ENCODE measurements at regions not wholly inside any gene's neighbourhood (a gene's known extent, or its start where the extent isn't known, plus 50 kb on each side); places are given as distances from the start of the nearest gene placed in this dataset.
"Not testable (repeated sequence)": the region's sequence is repeated elsewhere in the genome, so short reads cannot be mapped to it uniquely, and the experiment has no call there.

DNA sequence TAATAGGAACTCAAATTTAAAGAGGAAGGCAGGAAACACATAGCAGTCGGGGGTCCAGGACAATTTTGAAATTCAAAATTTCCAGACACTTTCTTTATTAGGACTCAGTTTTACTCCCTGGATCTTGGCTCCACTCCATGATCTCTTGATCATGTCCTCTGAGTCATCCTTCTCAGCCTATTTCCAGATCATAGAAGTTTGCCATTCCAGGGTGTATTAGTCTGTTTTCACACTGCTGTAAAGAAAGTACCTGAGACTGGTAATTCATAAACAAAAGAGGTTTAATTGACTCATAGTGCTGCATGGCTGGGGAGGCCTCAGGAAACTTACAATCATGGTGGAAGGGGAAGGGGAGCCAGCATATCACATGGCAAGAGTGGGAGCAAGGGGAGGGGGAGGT, 564.7 kb upstream of the ACTRT1 start:
- DNase-seq (ENCODE audit: low read depth in 3 of 3) = no peak

DNA sequence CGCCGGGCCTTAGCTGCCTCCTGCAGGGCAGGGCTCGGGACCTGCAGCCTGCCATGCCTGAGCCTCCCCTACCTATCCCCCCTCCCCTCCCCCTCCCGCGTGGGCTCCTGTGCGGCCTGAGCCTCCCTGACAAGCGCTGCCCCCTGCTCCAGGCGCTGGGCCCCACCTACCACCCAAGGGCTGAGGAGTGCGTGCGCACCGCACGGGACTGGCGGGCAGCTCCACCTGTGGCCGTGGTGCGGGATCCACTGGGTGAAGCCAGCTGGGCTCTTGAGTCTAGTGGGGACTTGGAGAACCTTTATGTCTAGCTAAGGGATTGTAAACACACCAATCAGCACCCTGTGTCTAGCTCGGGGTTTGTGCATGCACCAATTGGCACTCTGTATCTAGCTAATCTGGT, 554.6 kb upstream of the ACTRT1 start:
- DNase-seq (ENCODE audit: low read depth in 3 of 3) = not testable (repeated sequence)

DNA sequence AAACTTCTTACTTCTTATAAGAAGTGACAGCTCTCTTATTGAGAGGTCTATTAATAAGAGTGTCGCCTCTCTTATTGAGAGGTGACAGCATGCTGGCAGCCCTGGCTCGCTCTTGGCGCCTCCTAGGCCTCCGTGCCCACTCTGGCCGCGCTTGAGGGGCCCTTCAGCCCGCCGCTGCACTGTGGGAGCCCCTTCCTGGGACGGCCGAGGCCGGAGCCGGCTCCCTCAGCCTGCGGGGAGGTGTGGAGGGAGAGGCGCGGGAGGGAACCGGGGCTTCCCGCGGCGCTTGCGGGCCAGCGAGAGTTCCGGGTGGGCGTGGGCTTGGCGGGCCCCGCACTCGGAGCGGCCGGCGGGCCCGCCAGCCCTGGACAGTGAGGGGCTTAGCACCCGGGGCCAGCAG, 554.2 kb upstream of the ACTRT1 start:
- DNase-seq (ENCODE audit: low read depth in 3 of 3) = not testable (repeated sequence)

DNA sequence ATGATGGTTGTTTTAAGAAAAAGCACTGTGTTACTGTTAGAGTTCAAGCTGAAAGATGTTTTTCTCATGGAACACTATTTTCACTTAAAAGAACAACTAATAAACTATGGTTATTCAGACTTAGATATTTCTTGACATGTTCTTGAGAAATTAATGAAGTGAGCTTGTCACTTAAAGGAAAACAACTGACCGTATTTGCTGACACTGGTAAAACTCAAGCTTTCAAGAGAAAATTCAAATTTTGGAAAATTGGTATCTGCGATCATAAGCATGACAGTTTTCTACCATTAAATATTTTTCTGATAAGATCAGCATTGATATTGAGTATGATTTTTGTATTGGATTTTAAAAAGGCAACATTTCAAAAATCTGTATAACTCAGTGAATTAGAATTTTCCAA, 549.5 kb upstream of the ACTRT1 start:
- DNase-seq (ENCODE audit: low read depth in 3 of 3) = no peak

DNA sequence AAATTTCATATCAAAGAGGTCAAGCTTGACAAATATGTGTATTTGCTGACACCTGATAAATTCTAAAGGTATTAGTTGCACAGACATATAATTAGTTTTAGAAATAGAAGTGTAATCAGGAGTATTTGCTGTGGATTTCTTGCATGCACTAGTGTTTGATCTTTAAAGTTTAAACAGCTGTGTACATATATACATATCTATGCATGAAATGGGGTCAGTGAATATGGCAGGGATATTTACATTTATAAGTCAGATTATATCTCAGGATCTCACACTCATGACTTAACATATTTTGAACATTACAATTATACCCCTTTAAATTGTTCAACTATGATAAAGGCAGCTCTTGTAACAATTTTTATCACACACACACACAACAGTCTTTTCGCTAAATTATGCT, 547.4 kb upstream of the ACTRT1 start:
- DNase-seq (ENCODE audit: low read depth in 3 of 3) = no peak

DNA sequence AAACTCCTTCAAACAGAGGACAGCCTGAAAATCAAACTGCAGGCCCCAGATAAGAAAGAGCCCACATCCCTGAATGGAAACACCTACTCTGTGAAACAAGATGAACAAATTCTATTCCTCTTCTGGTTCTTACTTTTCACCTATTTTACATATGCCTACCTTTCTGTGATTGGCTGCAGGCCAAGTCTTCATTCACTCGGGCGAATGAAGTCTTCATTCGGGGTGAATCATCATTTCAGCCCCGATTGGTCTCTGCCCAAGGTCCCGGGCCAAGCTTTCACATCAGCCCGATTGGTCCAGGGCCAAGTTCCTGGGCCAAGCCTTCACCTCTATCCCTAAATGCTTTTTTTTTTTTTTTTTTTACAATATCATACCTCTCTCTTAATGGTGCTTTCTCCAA, 529.8 kb upstream of the ACTRT1 start:
- DNase-seq (ENCODE audit: low read depth in 3 of 3) = no peak

DNA sequence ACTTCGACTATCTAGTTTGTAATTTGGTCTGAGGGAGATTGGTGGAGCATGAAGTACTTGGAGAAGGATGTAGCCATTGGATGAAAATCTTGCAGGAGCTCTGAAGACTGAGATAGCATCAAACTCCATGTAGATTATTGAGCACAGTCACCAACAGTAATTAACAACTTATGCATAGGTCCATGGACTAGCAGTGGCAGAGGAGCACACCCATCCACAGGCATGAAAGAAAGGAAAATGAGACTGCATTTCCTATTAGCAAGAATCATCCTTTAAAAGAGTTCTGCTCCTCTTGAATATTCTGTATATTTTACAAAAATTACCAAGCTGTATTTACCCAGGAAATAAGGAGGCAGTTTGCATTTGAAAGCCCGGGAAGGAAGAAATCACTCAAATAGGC, 529.4 kb upstream of the ACTRT1 start:
- no peak for DNase-seq (ENCODE audit: low read depth in 3 of 3)

DNA sequence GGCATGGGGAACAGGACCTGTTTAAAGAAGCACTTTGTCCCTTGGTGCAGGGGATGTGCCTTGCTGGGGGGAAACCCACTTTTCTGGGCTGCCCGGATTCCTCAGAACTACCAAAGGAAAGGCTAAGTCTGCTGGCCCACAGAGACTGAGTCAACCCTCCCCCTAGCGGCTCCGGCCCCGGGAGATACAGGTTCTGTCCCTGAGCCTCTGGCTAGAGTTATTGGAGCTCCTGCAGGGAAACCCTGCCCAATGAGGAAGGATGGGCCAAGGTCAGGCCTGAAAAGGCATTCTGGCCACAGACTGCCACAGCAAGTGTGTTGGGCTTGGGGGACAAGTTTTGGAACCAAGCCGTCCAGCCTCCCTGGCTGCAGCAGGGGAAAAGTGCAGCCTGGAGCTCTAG, 490.9 kb upstream of the ACTRT1 start:
- no peak for DNase-seq (ENCODE audit: low read depth in 3 of 3)

DNA sequence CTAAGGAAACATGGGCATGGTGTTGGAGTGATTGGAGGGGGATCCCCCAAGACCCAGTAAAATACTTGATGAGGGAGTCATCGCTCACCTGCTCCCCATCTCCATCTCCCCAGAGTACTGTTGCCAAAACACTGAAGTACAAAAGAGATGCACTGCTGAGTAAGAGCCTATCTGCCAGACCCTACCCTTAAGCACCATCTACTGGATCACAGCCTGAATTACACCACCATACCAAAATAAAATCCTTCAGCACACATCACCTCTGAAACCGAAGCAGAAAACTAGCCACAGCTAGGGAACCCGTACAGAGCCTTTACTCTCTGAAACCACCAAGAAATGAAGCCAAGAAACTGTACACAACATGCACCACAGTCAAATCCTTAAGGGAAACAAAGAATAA, 466.3 kb upstream of the ACTRT1 start:
- DNase-seq (ENCODE audit: low read depth in 3 of 3) = no peak

DNA sequence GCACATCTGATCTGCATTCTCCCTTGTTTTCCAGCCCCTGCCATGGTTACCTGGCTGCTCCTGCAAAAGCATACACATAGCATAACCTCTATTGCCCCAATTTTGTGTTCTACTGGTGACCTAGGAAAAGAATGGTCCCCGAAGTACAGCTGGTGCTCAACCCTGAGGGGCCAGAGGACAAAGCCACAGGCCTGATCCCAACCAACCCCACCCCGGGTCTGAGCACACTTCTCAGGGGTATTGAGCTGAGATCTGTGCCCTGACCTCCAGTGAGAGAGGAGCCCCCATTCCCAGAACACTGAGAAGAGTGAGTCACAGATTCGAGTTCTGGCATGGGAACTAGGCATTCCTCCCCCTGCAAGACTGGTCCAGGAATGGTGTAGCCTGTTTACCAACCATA, 465.5 kb upstream of the ACTRT1 start:
- no peak for DNase-seq (ENCODE audit: low read depth in 3 of 3)

DNA sequence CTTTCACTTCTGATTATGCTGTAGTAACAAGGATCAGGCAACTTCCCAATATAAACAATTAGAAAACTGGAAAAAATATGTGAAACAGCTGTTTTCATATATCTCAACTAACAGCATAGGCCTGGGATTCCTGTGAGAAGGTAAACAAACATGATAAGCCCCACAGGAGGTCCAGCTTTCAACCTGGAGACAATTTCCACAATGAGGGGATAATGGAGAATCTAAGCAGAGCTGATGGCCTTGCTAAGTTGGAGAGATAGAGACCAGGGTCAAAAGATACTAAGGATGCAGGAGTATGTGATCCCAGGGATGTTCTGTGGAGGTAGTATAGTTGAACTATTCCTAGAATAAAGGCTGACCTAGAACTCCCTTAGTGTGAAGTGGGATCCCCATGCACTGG, 452.3 kb upstream of the ACTRT1 start:
- no peak for DNase-seq (ENCODE audit: low read depth in 3 of 3)

DNA sequence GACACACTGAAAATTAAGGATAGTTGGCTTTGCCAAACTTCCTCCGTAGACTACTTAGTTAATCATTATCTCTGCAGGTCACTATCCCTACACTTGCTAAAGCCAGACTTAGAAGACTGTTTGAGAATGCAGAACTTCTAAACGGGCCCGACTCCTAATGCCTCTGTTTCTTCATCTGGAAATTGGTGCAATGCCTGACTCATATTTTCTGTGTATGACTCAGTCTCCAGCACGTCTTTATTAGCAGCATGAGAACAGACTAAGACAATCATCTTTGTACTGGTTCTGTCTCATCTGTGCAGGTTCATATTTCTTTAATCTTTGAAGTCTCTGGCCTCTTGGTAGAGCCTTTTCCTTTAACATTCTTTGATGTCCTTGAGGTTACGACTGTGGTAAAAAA, 411.9 kb upstream of the ACTRT1 start:
- no peak for DNase-seq (ENCODE audit: low read depth in 3 of 3)

DNA sequence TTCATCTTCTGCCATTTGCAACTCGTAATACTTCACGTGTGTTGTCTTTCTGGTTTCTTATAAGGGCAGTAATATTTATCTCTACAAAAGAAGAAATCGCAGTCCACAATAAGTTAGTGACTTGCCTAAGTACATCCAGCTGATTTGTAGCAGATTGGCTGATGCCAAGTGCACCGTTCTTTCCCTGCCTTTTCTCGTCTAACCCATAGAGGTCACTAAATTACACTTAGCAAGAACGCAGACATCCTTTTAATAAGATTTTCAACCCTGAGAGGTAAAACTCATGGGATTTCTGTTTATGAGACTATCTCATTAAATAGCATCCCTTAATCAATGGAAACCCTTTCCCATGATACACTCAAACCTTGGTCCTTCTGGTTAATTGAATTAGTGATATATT, 408.6 kb upstream of the ACTRT1 start:
- no peak for DNase-seq (ENCODE audit: low read depth in 3 of 3)

DNA sequence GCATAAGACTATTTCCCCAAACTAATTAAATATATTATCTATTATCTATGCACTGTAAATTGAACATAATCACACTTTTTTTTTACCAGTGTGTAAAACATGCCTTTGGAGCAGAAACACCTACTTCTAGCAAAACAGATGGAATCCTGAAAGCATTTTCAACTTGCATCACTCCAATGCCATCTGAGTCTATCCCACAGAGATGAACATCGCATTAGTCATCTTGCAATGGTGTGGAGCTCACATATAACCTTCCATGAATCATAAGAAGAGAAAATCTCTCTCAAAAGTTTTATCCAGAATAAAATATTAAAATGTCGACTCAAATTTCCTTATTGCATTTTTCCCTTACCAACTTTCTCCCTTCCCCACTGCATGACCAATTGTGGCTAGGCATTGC, 406.7 kb upstream of the ACTRT1 start:
- no peak for DNase-seq (ENCODE audit: low read depth in 3 of 3)

DNA sequence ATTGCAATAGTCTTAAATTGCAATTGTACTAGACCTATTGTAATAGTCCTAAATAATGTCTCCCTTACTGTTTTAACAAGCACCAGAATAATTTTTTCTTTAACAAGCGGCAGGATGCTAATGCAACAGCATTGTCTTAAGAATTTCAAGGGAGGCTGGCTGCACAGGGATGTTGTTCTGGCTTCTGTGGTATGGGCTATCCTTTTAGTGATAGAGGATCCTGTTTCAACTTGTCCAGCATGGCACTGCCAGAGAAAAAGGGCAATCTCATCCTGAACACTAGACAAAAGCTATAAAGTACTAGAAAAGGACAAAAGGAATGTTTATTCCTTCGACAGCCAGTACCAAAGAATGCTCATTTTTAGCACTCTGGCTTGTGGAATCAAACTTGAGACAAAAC, 405.5 kb upstream of the ACTRT1 start:
- DNase-seq (ENCODE audit: low read depth in 3 of 3) = no peak

DNA sequence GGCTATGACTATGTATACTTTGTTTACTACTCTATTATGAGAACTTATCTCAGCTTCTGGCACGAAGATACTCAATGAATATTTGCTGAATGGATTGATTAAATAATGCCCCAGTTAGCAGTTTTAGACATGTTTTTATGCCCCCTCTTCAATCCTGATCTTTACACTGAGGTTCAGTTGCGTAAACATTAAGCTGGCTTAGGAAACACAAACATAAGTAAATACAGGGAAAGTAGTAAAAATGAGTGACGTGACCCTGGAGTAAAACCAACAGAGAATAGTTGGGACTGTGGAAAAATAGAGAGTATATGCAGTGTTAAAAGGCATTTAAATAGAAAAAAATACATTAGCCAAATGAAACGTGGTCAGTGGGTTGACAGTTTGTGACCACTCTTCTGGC, 387.0 kb upstream of the ACTRT1 start:
- no peak for DNase-seq (ENCODE audit: low read depth in 3 of 3)

DNA sequence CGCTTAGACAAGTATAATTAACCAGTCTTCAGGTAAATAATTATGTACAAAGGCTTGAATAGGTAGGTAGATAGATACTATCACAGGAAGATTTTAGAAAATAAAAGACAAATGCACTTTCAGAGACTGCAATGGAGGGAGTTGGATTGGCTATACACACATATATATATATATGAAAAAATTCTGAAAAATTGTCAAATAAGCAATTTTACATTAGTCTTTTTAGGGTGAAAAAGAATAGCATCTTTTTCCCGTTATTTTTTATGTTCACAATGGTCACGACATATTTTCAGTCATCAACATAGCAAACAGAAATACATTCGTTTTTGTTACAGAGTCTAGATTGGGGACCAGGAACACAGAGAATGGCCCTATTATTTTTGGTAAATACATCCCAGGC, 385.9 kb upstream of the ACTRT1 start:
- DNase-seq (ENCODE audit: low read depth in 3 of 3) = no peak

DNA sequence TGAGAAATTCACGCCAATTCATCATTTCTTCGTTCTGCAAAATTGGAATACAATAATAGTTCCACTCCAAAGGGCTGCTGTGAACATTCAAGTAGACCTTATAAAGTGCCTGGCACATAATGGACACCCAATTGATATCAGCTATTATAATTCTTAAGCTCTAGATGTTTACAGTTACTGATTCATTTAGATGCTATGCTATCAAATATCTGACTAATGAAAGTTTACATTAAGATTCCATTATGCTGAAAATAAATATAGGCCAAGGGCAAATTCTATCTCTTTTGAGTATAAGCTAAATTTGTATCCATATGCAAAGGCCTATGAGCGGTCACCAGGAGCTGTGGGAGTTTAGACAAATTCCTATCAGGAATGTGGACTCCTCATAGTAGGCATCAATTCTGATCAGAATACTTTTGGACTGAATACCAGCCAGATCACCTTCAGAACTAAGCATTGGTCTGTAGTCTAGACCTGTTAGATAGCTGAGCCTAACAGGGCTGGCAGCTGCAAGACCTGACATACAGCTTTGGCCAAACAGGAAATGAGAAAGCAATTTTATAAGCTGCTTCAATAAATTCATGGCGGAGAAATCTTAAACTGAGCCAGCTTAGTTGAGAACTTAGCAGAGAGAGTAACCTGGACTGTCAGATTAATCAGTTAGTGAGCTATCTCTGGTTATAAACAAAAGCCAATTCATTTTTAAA, 384.3 kb upstream of the ACTRT1 start:
- DNase-seq (ENCODE audit: low read depth in 3 of 3) = no peak

DNA sequence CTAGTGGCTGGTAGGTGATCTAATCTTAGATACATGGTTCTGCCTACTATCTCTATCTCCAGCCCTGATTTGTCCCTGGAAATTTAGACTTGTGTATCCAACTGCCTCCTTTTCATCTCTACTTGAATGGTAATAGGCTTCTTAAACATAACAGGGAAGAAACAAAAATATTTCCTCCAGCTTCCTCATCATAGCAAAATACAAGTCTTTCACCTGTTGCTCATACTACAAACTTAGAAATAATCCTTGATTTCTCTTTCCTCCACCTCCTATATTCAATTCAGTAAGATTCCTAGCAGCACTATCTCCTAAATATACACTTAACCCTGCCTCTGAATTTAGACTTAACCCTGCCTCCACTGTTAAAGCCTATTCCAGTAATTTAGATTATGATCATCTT, 373.3 kb upstream of the ACTRT1 start:
- DNase-seq (ENCODE audit: low read depth in 3 of 3) = no peak

DNA sequence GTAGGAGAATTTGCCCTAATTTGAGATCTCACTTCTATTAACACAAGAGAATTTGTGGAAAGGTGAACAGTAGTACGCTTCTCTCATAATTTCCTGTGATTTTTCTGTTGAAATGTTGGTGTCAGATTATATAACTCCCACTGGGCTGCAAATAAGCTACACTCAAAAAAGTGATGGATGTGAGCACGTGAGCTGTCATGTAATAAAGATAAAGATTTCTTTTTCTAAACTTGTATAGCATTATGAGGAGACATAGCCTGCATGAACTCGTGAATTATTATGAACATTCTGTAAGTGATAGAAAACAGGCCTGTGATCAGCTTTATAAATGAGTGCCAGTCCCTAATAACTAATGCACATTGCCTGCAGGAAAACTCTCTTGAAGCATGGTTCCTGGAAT, 356.6 kb upstream of the ACTRT1 start:
- no peak for DNase-seq (ENCODE audit: low read depth in 3 of 3)

DNA sequence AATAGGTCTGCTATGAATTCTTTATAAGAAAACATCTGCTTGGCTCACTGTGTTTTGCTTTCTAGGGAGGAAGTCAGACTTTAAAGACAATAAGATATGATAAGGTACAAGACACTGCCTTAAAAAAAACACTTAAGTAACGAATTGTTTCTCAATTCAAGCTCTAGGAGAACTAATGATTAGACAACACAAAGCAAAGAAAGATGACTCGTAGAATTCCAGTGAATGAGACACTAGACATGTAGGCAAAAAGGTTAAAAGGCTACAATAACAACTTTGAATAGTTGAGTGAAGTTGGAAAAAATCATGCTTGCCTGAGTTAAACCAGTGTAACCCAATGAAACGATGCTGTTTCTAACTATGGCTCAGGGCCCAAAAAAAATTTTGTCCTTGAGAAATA, 344.4 kb upstream of the ACTRT1 start:
- no peak for DNase-seq (ENCODE audit: low read depth in 3 of 3)

DNA sequence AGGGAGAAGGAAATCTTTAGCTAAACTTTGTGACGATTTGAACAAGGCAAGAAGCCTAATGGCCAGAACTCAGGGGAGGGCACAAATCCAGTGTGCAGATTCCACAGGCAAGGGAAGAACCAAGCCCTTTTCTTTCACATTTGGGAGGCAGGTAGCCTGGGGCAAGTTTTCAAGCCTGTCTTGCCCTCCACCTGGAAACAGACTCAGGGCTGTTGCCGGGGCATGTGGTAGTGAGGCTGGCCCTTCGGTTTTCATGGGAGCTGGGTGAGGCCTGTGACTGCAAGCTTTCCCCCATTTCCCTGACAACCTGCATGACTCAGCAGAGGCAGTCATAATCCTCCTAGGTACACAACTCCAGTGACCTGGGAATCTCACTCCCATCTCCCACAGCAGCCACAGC, 331.6 kb upstream of the ACTRT1 start:
- DNase-seq (ENCODE audit: low read depth in 3 of 3) = not testable (repeated sequence)

DNA sequence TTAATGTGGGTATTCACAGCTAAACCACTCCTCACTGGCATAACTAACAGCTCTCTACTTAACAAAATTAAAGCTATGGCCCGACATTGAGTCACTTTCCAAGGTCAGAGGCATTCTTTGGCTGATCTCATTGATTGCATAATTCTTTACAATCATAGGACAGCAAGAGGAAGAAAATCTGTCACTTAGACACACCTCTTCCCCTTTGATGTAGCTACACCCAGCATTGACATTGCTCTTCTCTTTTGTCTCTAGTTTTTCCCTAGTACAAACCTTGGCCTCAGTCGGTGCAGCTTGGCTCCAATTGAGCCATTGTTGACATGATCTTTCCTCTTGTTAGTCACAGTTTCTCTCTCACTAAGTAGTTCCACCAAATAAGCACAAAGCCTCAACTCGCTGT, 313.3 kb upstream of the ACTRT1 start:
- DNase-seq (ENCODE audit: low read depth in 3 of 3) = no peak

DNA sequence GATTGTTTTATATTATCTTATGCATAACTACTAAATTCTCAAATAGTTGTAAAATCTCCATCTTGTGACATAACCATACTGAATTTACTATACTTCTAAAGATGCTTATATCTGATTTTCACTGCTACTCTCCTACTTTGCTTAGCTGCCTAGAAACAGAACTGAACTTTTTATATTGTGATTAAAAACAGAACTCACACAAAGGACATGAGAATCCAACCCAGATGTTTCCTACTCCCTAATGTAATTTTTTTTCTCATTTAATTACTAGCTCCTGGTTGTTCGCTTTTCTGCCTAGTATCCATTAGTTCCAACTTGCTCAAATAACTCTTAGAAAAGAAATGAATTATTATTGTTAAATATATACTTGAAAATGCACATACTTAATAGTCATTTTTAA, 283.5 kb upstream of the ACTRT1 start:
- DNase-seq (ENCODE audit: low read depth in 3 of 3) = no peak

DNA sequence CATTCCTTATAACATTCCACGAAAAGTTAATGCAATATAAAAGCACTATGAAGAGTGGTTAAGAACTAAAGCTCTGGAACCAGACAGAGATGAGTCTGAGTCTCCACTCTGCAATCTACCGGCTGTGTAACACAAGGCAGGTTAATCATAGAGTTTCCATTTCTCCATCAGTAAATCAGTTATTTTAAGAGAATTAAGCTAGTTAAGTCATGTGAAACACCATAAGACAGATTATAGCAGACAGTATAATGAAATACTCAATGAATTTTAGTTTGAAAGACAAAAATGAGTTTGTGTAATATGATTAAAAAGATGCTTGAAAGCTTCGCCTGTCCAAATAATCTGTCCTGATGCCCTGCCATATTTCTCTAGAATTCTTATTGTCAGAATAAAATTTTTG, 282.6 kb upstream of the ACTRT1 start:
- DNase-seq (ENCODE audit: low read depth in 3 of 3) = no peak

Measured in stimulated activated CD4-positive, alpha-beta T cell treated with anti-CD3 and anti-CD28 coated beads, TNF-alpha, amount 100 ng/mL, for 48 hours (primary cell).